ENCODE measurements at regions not wholly inside any gene's neighbourhood (a gene's known extent, or its start where the extent isn't known, plus 50 kb on each side); places are given as distances from the start of the nearest gene placed in this dataset.

DNA sequence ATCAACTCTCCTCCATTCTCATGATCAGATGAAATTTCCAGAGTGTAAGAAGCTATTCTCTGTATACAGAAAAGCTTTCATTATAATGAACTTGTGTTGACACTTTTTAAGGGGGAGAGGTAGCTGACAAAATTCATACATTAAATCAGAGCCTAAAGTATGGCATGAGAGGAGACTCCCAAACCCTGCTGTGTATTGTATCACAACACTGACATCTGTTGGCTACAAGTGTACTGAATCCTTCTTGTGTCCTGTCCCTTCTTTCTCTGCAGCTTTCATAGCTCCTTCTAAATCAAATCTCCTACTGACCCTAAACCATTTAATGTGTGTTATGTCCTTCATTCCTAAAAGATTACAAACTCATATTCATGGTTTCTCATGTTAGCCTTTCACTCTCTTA, 70.9 kb downstream of the GCC1 start:
- intact Hi-C loops (cut with DNase I; ENCODE audit: low total_unique reads), result no loop called here
- Histone ChIP-seq H3K9me3 (no peaks in the 10 kb centered on the region), H3K4me3 (no peak overlapping the region), H3K36me3 (no peaks in the 10 kb centered on the region), H3K27ac (no peak overlapping the region), H3K27me3 (no peaks in the 10 kb centered on the region), H3K4me1 (no peaks in the 10 kb centered on the region)
- DNase-seq, result peak in 1 of 2 donors; percentile 74
- no peak for TF ChIP-seq POLR2AphosphoS5 (IDR thresholded peaks at IDR 0.05)
- TF ChIP-seq, protein P1, sequence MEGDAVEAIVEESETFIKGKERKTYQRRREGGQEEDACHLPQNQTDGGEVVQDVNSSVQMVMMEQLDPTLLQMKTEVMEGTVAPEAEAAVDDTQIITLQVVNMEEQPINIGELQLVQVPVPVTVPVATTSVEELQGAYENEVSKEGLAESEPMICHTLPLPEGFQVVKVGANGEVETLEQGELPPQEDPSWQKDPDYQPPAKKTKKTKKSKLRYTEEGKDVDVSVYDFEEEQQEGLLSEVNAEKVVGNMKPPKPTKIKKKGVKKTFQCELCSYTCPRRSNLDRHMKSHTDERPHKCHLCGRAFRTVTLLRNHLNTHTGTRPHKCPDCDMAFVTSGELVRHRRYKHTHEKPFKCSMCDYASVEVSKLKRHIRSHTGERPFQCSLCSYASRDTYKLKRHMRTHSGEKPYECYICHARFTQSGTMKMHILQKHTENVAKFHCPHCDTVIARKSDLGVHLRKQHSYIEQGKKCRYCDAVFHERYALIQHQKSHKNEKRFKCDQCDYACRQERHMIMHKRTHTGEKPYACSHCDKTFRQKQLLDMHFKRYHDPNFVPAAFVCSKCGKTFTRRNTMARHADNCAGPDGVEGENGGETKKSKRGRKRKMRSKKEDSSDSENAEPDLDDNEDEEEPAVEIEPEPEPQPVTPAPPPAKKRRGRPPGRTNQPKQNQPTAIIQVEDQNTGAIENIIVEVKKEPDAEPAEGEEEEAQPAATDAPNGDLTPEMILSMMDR (IDR thresholded peaks at IDR 0.05), result peak in 4 of 7 experiments; percentile 15 to 43 (median 32)

- Histone ChIP-seq H3K27ac (no peak overlapping the region), H3K27me3 (no peaks in the 10 kb centered on the region), H3K9me3 (no peaks in the 10 kb centered on the region), H3K36me3 (no peaks in the 10 kb centered on the region), H3K4me1 (no peaks in the 10 kb centered on the region), H3K4me3 (no peak overlapping the region)
- intact Hi-C loops (cut with DNase I; ENCODE audit: low total_unique reads), result no loop called here
- 84 to 92% (median 91%) methylated on average over 11 of the region's 11 CpGs for WGBS, 5 donors
- TF ChIP-seq EP300 (IDR thresholded peaks at IDR 0.05) (no peak), POLR2A (IDR thresholded peaks at IDR 0.05) (no peak), POLR2AphosphoS5 (IDR thresholded peaks at IDR 0.05) (no peak)
- TF ChIP-seq, protein P1 (IDR thresholded peaks at IDR 0.05), result no peak
- no peak for DNase-seq
These were observed 72.1 kb downstream of the GCC1 start for GRCh38 chr7:127513311-127513710.

DNA sequence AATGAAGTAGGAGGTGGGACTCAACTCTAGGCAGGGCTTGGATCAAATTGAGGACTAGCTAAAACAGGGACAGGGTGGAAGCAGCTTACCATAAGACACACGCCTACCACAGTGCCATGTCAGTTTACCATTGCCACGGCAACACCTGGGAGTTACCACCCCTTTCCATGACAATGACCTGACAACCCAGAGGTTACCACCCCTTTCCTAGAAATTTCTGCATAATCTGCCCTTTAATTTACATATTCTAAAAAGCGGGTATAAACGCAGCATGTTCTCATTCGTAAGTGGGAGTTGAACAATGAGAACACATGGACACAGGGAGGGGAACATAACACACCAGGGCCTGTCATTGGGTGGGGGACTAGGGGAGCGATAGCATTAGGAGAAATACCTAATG, 72.7 kb downstream of the GCC1 start:
- H3K27ac ChIP-seq, result no peak overlapping the region

GRCh38 chr7:127504715-127505114, 80.7 kb downstream of the GCC1 start:
- TF ChIP-seq, protein P1 (IDR thresholded peaks at IDR 0.05), result peak in 1 of 7 experiments; percentile 20
- TF ChIP-seq EP300 (IDR thresholded peaks at IDR 0.05), result no peak
- no peaks in the 10 kb centered on the region for H3K4me1 ChIP-seq
- peak in 1 of 2 donors; percentile 14 for DNase-seq
- no peak overlapping the region for H3K4me3 ChIP-seq
- no peak overlapping the region for H3K27ac ChIP-seq
- intact Hi-C loops (cut with DNase I; ENCODE audit: low total_unique reads), result no loop called here
- H3K27me3 ChIP-seq, result peaks cover 0 to 3% (median 0%) of the 10 kb centered on the region in 3 donors
- H3K36me3 ChIP-seq, result no peaks in the 10 kb centered on the region
- WGBS, 5 donors, result 31 to 39% (median 32%) methylated on average over 4 of the region's 4 CpGs
- H3K9me3 ChIP-seq, result peaks cover 0 to 4% (median 0%) of the 10 kb centered on the region in 4 donors

More for the DNA sequence above, 72.7 kb downstream of the GCC1 start:
- DNase-seq, result no peak
- 78 to 86% (median 85%) methylated on average over 6 of the region's 6 CpGs for WGBS, 5 donors
- intact Hi-C loops (cut with DNase I; ENCODE audit: low total_unique reads), result no loop called here
- Histone ChIP-seq H3K36me3 (no peaks in the 10 kb centered on the region), H3K4me3 (no peak overlapping the region), H3K27me3 (peaks cover 0 to 3% (median 0%) of the 10 kb centered on the region in 3 donors), H3K4me1 (no peaks in the 10 kb centered on the region), H3K9me3 (no peaks in the 10 kb centered on the region)
- TF ChIP-seq EP300 (IDR thresholded peaks at IDR 0.05) (no peak), POLR2A (IDR thresholded peaks at IDR 0.05) (no peak), POLR2AphosphoS5 (IDR thresholded peaks at IDR 0.05) (no peak)
- TF ChIP-seq, protein P1 (IDR thresholded peaks at IDR 0.05), result no peak

Data from stomach (tissue), 8 donors.